Retinal pigment epithelial cell (primary cell): ENCODE measurements at regions not wholly inside any gene's neighbourhood (a gene's known extent, or its start where the extent isn't known, plus 50 kb on each side); places are given as distances from the start of the nearest gene placed in this dataset.

Experiments used
- DNase-seq: peaks from one replicate; pipeline ENCODE4 v3.0.0-alpha.2; 2010; ENCODE audit warnings: low read depth
- H3K4me3 ChIP-seq: 2 replicates; pipeline ENCODE4 v1.5.1; 2011; ENCODE audit warnings: mild to moderate bottlenecking, low read length, control low read depth, moderate library complexity
- CTCF ChIP-seq: conservative IDR thresholded peaks from 2 replicates; pipeline ENCODE4 v1.5.1; 2011; ENCODE audit warnings: low read depth, low read length, control low read depth, inconsistent platforms

GRCh38 chr17:12313786-12314185, 293.1 kb downstream of the MAP2K4 start:
- no peak for DNase-seq
- no peak overlapping the region for H3K4me3 ChIP-seq
- no peak for TF ChIP-seq CTCF

- DNase-seq, result no peak
- H3K4me3 ChIP-seq, result no peak overlapping the region
- TF ChIP-seq CTCF, result no peak
Observed at GRCh38 chr17:12316021-12316420, 295.3 kb downstream of the MAP2K4 start.

- no peak for TF ChIP-seq CTCF
- no peak overlapping the region for H3K4me3 ChIP-seq
- DNase-seq, result no peak
Observed at GRCh38 chr17:12318571-12319266, 298.0 kb downstream of the MAP2K4 start.

- no peak for TF ChIP-seq CTCF
- H3K4me3 ChIP-seq, result no peak overlapping the region
- no peak for DNase-seq
Observed at GRCh38 chr17:12320286-12320685, 299.6 kb downstream of the MAP2K4 start.

GRCh38 chr17:12328204-12328603, 307.5 kb downstream of the MAP2K4 start:
- no peak for DNase-seq
- H3K4me3 ChIP-seq, result no peak overlapping the region
- TF ChIP-seq CTCF, result no peak

GRCh38 chr17:12330456-12330855, 309.8 kb downstream of the MAP2K4 start:
- no peak for TF ChIP-seq CTCF
- H3K4me3 ChIP-seq, result no peak overlapping the region
- DNase-seq, result no peak

GRCh38 chr17:12341328-12341727, 320.7 kb downstream of the MAP2K4 start:
- TF ChIP-seq CTCF, result no peak
- DNase-seq, result no peak
- H3K4me3 ChIP-seq, result no peak overlapping the region
